Stomach (tissue), 8 donors: ENCODE measurements at regions not wholly inside any gene's neighbourhood (a gene's known extent, or its start where the extent isn't known, plus 50 kb on each side); places are given as distances from the start of the nearest gene placed in this dataset.

Experiments
- DNase-seq, 2 donors: peaks; one replicate each; pipeline versions ENCODE4 v3.0.0 to v3.0.0-alpha.2; 2013 to 2019
- H3K27ac ChIP-seq, 5 donors: fragments of 200-600 bp in 4 of 5; sonication (generic) in 4 of 5; one replicate each; pipeline ENCODE4 v1.5.1; 2013 to 2019; ENCODE audit warnings: mild to moderate bottlenecking in 1 of 5, moderate library complexity in 1 of 5
- H3K27me3 ChIP-seq, 3 donors: fragments of 200-600 bp; sonication (generic); one replicate each; pipeline ENCODE4 v1.5.1; 2017 to 2019; ENCODE audit warnings: mixed run types in 1 of 3
- H3K36me3 ChIP-seq, 4 donors: fragments of 200-600 bp; sonication (generic); 1 replicate in 3 of 4; 2 replicates in 1 of 4; pipeline ENCODE4 v1.5.1; 2016 to 2019
- H3K4me1 ChIP-seq, 4 donors: fragments of 200-600 bp; sonication (generic); one replicate each; pipeline ENCODE4 v1.5.1; 2016 to 2019
- H3K4me3 ChIP-seq, 4 donors: fragments of 200-600 bp; sonication (generic) in 3 of 4; one replicate each; pipeline ENCODE4 v1.5.1; 2016 to 2019; ENCODE audit warnings: mild to moderate bottlenecking in 1 of 4
- H3K9me3 ChIP-seq, 4 donors: fragments of 200-600 bp; sonication (generic); one replicate each; pipeline ENCODE4 v1.5.1; 2016 to 2019
- EP300 ChIP-seq: sonication (generic); formaldehyde crosslinking; IDR thresholded peaks from one replicate; pipeline ENCODE4 v1.6.1; 2017; ENCODE audit warnings: antibody characterized with exemption
- POLR2A ChIP-seq, 4 donors: fragments of 450-650 bp; IDR thresholded peaks; one replicate each; pipeline ENCODE4 v1.6.1; 2016; ENCODE audit warnings: antibody characterized with exemption in 4 of 4, control low read depth in 2 of 4, mild to moderate bottlenecking in 1 of 4, moderate library complexity in 1 of 4
- POLR2AphosphoS5 ChIP-seq, 3 donors: sonication (generic); formaldehyde crosslinking; IDR thresholded peaks; one replicate each; pipeline ENCODE4 v1.6.1; 2016; ENCODE audit warnings: antibody characterized with exemption in 3 of 3
- WGBS, 5 donors: extraction: QIAGEN DNeasy Blood & Tissue Kit in 3 of 5; methylation state at CpG; one replicate each; pipeline versions ENCODE4 v1.1.5 to v1.1.7; 2013 to 2018; 5-methylcytosine and 5-hydroxymethylcytosine counted together
- intact Hi-C: fragments of 100-400 bp; cut with DNase I; formaldehyde crosslinking; loops from one replicate; pipeline ENCODE4 v1.15.1; 2023; ENCODE audit warnings: low total_unique reads
- TF ChIP-seq, protein P1 (sequence below), 7 experiments: fragments of 450-650 bp in 4 of 7; fragments of 200-600 bp in 3 of 7; sonication (generic) in 3 of 7; IDR thresholded peaks; one replicate each; pipeline ENCODE4 v1.5.1; 2016 to 2019; ENCODE audit warnings: antibody characterized with exemption in 7 of 7, control low read depth in 2 of 7, mild to moderate bottlenecking in 1 of 7
- donor health status: healthy with polysubstance abuse.
- donor health status: Bipolar disorder and iron deficiency.
- donor health status: healthy.

- Histone ChIP-seq H3K36me3 (no peaks in the 10 kb centered on the region), H3K27ac (no peak overlapping the region), H3K4me1 (no peaks in the 10 kb centered on the region), H3K9me3 (no peaks in the 10 kb centered on the region), H3K4me3 (no peak overlapping the region), H3K27me3 (no peaks in the 10 kb centered on the region)
- intact Hi-C loops = no loop called here
- WGBS, 5 donors = 20 to 33% (median 28%) methylated on average over 4 of the region's 4 CpGs
- DNase-seq = no peak
- TF ChIP-seq EP300 (no peak), POLR2AphosphoS5 (IDR thresholded peaks at IDR 0.05) (no peak), POLR2A (IDR thresholded peaks at IDR 0.05) (no peak)
- TF ChIP-seq, protein P1, sequence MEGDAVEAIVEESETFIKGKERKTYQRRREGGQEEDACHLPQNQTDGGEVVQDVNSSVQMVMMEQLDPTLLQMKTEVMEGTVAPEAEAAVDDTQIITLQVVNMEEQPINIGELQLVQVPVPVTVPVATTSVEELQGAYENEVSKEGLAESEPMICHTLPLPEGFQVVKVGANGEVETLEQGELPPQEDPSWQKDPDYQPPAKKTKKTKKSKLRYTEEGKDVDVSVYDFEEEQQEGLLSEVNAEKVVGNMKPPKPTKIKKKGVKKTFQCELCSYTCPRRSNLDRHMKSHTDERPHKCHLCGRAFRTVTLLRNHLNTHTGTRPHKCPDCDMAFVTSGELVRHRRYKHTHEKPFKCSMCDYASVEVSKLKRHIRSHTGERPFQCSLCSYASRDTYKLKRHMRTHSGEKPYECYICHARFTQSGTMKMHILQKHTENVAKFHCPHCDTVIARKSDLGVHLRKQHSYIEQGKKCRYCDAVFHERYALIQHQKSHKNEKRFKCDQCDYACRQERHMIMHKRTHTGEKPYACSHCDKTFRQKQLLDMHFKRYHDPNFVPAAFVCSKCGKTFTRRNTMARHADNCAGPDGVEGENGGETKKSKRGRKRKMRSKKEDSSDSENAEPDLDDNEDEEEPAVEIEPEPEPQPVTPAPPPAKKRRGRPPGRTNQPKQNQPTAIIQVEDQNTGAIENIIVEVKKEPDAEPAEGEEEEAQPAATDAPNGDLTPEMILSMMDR (IDR thresholded peaks at IDR 0.05) = no peak
Measured at GRCh38 chr9:19620326-19620725, 168.5 kb downstream of the SLC24A2 start.

DNA sequence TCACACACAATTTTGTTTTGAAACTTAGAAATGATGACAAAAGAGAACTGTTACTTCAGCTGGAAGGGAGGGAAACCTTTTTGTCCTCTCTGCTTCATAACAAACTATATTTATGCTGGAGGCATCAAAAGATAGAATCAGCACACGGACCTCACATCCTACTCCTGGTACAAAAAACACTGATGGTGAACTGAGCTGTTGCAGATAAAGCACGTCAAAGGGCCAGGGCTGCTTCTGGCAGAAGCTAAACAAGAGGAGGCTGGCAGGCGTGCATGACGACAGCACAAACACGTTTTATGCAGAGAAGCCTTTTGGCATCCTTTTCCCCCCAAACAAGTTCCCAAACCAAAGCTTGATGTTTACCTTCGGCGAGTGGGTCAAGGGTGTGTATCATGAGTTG is 169.6 kb downstream of the SLC24A2 start:
- intact Hi-C loops = no loop called here
- no peak for DNase-seq
- WGBS, 5 donors = 46 to 55% (median 48%) methylated on average over 7 of the region's 7 CpGs

GRCh38 chr9:19618816-19619215 is 170.0 kb downstream of the SLC24A2 start:
- Histone ChIP-seq H3K27ac (no peak overlapping the region), H3K27me3 (no peaks in the 10 kb centered on the region), H3K9me3 (no peaks in the 10 kb centered on the region), H3K36me3 (no peaks in the 10 kb centered on the region), H3K4me1 (no peaks in the 10 kb centered on the region), H3K4me3 (no peak overlapping the region)
- 53 to 78% (median 65%) methylated on average over 2 of the region's 2 CpGs for WGBS, 5 donors
- intact Hi-C loops = no loop called here
- DNase-seq = no peak
- no peak for TF ChIP-seq POLR2AphosphoS5 (IDR thresholded peaks at IDR 0.05)
- TF ChIP-seq, protein P1 (IDR thresholded peaks at IDR 0.05) = no peak
- TF ChIP-seq POLR2A (IDR thresholded peaks at IDR 0.05) = no peak

More for the DNA sequence above, 169.6 kb downstream of the SLC24A2 start:
- H3K4me3 ChIP-seq = no peak overlapping the region
- no peaks in the 10 kb centered on the region for H3K27me3 ChIP-seq
- no peak overlapping the region for H3K27ac ChIP-seq
- TF ChIP-seq EP300 (no peak), POLR2AphosphoS5 (IDR thresholded peaks at IDR 0.05) (no peak), POLR2A (IDR thresholded peaks at IDR 0.05) (no peak)
- H3K9me3 ChIP-seq = no peaks in the 10 kb centered on the region
- no peaks in the 10 kb centered on the region for H3K36me3 ChIP-seq
- no peaks in the 10 kb centered on the region for H3K4me1 ChIP-seq

- no peak overlapping the region for H3K27ac ChIP-seq
- H3K9me3 ChIP-seq = no peaks in the 10 kb centered on the region
- WGBS, 5 donors = 82 to 87% (median 86%) methylated on average over 6 of the region's 6 CpGs
- H3K4me1 ChIP-seq = no peaks in the 10 kb centered on the region
- no peak overlapping the region for H3K4me3 ChIP-seq
- no peaks in the 10 kb centered on the region for H3K27me3 ChIP-seq
- H3K36me3 ChIP-seq = no peaks in the 10 kb centered on the region
- no peak for DNase-seq
- intact Hi-C loops = no loop called here
- TF ChIP-seq EP300 = no peak
- TF ChIP-seq, protein P1 (IDR thresholded peaks at IDR 0.05) = no peak
- no peak for TF ChIP-seq POLR2A (IDR thresholded peaks at IDR 0.05)
- TF ChIP-seq POLR2AphosphoS5 (IDR thresholded peaks at IDR 0.05) = no peak
Measured at GRCh38 chr9:19615036-19615624, 173.7 kb downstream of the SLC24A2 start.

DNA sequence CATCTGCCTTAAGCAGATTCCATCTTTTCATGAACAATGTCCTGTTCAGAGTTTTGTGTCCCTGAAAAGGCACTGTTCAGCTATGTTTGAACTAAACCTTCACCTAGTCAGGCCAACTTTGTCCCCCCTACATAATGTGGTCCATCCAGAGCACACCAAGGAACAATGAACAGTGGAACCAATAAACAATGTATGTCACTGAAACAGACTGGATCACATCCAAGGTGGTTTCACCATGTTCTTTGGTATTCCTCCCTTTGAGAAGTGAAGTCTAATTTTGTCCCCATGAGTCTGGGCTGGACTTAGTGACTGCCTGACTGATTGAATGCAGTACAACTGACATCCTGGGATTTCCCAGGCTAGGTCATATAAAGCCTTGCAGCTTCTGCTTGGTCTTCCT is 174.5 kb downstream of the SLC24A2 start:
- Histone ChIP-seq H3K36me3 (no peaks in the 10 kb centered on the region), H3K27me3 (no peaks in the 10 kb centered on the region), H3K4me3 (no peak overlapping the region), H3K27ac (no peak overlapping the region), H3K9me3 (no peaks in the 10 kb centered on the region), H3K4me1 (no peaks in the 10 kb centered on the region)
- intact Hi-C loops = no loop called here
- TF ChIP-seq POLR2A (IDR thresholded peaks at IDR 0.05) (no peak), POLR2AphosphoS5 (IDR thresholded peaks at IDR 0.05) (no peak), EP300 (no peak)
- TF ChIP-seq, protein P1 (IDR thresholded peaks at IDR 0.05) = no peak
- no peak for DNase-seq
